Upper lobe of left lung (tissue), 4 donors: ENCODE measurements at regions not wholly inside any gene's neighbourhood (a gene's known extent, or its start where the extent isn't known, plus 50 kb on each side); places are given as distances from the start of the nearest gene placed in this dataset.

Experiments
- EP300 ChIP-seq, 4 donors: sonication (generic); formaldehyde crosslinking; IDR thresholded peaks; one replicate each; pipeline ENCODE4 v1.5.1; 2017; ENCODE audit warnings: antibody characterized with exemption in 4 of 4, control low read depth in 2 of 4
- POLR2A ChIP-seq, 4 donors: fragments of 450-650 bp; IDR thresholded peaks; one replicate each; pipeline ENCODE4 v1.5.1; 2016 to 2017; ENCODE audit warnings: antibody characterized with exemption in 4 of 4, mild to moderate bottlenecking in 2 of 4
- POLR2AphosphoS5 ChIP-seq, 2 donors: sonication (generic); formaldehyde crosslinking; IDR thresholded peaks; one replicate each; pipeline ENCODE4 v1.5.1; 2017; ENCODE audit warnings: antibody characterized with exemption in 2 of 2
- TF ChIP-seq, protein P1 (sequence below), 6 experiments: fragments of 450-650 bp in 4 of 6; fragments of 200-600 bp in 2 of 6; sonication (generic) in 2 of 6; IDR thresholded peaks; one replicate each; pipeline ENCODE4 v1.5.1; 2016 to 2019; ENCODE audit warnings: antibody characterized with exemption in 6 of 6

DNA sequence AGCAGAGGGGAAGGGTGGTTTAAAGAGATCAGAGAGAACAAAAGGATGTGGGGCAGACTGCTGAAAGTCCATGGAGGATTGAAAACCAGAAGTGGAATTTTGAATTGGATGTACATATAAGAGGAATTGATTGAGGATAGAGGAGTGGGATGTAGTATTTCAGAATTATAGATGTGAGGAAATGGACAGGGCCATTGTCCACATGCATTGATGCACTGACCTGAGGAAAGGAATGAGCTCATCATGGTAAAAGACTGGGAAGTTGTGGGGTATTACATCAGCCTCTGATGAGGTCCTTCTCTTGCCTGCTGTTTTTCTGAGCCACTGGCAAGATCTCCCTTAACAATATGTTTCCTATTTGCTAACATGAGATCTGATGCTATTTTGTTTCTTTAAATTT lies 365.7 kb upstream of the FANCL start:
- no peak for TF ChIP-seq POLR2AphosphoS5 (IDR thresholded peaks at IDR 0.05)
- TF ChIP-seq, protein P1, sequence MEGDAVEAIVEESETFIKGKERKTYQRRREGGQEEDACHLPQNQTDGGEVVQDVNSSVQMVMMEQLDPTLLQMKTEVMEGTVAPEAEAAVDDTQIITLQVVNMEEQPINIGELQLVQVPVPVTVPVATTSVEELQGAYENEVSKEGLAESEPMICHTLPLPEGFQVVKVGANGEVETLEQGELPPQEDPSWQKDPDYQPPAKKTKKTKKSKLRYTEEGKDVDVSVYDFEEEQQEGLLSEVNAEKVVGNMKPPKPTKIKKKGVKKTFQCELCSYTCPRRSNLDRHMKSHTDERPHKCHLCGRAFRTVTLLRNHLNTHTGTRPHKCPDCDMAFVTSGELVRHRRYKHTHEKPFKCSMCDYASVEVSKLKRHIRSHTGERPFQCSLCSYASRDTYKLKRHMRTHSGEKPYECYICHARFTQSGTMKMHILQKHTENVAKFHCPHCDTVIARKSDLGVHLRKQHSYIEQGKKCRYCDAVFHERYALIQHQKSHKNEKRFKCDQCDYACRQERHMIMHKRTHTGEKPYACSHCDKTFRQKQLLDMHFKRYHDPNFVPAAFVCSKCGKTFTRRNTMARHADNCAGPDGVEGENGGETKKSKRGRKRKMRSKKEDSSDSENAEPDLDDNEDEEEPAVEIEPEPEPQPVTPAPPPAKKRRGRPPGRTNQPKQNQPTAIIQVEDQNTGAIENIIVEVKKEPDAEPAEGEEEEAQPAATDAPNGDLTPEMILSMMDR (IDR thresholded peaks at IDR 0.05): no peak
- no peak for TF ChIP-seq POLR2A (IDR thresholded peaks at IDR 0.05)
- TF ChIP-seq EP300 (IDR thresholded peaks at IDR 0.05): no peak
